GM18498 (cell line): ENCODE measurements at regions not wholly inside any gene's neighbourhood (a gene's known extent, or its start where the extent isn't known, plus 50 kb on each side); places are given as distances from the start of the nearest gene placed in this dataset.

Experiments
- ATAC-seq: cut with Tn5 transposase; IDR thresholded peaks from one replicate; pipeline ENCODE4 v1.9.1; 2021; ENCODE audit warnings: mild to moderate bottlenecking, moderate library complexity; ENCODE audit not compliant: unreplicated experiment

DNA sequence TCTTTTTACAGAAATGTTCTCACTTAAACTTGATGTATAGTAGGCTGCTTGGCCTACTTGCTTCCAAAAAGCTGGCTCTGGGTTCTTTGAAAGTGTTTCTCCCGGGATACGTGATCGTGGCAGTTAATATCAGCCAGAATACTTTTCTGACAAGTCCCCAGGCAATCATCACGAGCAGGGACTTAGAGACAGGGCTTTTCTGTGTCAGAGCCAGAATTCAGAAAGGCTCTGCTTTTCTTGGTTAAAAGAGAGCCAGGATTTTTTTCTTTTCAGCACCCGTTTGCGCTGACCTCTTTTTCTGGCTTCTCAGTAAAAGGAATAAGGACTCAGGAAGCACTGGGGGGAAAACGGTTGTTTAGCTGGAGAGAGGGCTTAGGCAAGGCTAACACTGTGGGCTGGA is 57.8 kb upstream of the ARHGAP5 start:
- ATAC-seq: no peak

GRCh38 chr14:32020882-32021281 is 56.2 kb upstream of the ARHGAP5 start:
- ATAC-seq: no peak

DNA sequence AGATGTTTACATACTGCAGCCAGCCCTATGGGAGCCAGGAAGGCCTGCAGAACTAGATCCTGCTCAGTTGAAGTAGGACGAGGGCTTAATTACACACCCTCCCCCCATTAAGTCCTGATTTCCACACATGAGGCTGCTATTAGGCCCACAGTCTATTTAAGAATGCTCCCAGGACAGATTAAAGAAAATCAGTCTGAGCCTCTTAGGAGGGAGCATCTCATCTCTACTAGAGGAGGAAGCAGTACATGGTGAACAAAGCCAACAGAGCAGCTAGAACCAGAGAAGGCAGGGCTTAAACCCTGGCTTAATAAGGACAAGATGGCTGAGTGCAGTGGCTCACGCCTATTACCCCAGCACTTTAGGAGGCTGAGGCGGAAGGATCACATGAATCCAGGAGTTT is 55.8 kb upstream of the ARHGAP5 start:
- ATAC-seq: no peak

GRCh38 chr14:32022525-32022924 is 54.6 kb upstream of the ARHGAP5 start:
- ATAC-seq: no peak

- no peak for ATAC-seq
Measured at GRCh38 chr14:32022938-32023466, 54.1 kb upstream of the ARHGAP5 start.

DNA sequence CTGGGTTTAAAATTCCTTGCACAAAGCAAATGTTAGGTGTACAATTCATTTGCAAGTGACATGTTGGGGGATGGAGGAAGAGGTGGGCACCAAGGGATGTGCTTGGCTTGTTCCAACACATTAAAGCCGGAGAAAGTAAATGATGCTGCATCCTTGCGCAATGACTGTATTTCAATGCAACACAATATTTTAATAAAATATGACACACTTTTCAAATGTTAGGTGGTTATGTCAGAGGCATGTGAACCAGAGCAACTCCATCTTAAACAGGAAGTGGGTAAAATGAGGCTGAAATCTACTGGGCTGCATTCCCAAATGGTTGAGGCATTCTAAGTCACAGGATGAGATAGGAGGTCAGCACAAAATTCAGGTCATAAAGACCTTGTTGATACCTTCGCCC is 53.6 kb upstream of the ARHGAP5 start:
- no peak for ATAC-seq

- ATAC-seq: no peak
Measured at GRCh38 chr14:32027255-32027939, 49.7 kb upstream of the ARHGAP5 start.
